Lung (tissue), 11 donors: ENCODE measurements at regions not wholly inside any gene's neighbourhood (a gene's known extent, or its start where the extent isn't known, plus 50 kb on each side); places are given as distances from the start of the nearest gene placed in this dataset.

Experiments used
- ATAC-seq: fragments of 200-7000 bp; cut with Tn5 transposase; one replicate; pipeline ENCODE4 v1.9.1; 2020; ENCODE audit warnings: moderate number of reproducible peaks; ENCODE audit not compliant: insufficient read depth, low FRiP score
- DNase-seq, 3 donors: peaks; one replicate each; pipeline ENCODE4 v3.0.0-alpha.2; 2013 to 2017
- H3K27ac ChIP-seq, 2 donors: one replicate each; pipeline ENCODE4 v1.5.1; 2013; ENCODE audit warnings: mild to moderate bottlenecking in 2 of 2, moderate library complexity in 2 of 2, control low read depth in 1 of 2, inconsistent platforms in 1 of 2, low read depth in 1 of 2, low read length in 1 of 2
- H3K27me3 ChIP-seq, 3 donors: one replicate each; pipeline ENCODE4 v1.5.1; 2013; ENCODE audit warnings: low read length in 2 of 3; ENCODE audit not compliant: control insufficient read depth in 3 of 3, insufficient read depth in 3 of 3
- H3K36me3 ChIP-seq, 4 donors: one replicate each; pipeline ENCODE4 v1.5.1; 2013; ENCODE audit warnings: low read length in 4 of 4, mild to moderate bottlenecking in 1 of 4, moderate library complexity in 1 of 4; ENCODE audit not compliant: control insufficient read depth in 4 of 4, insufficient read depth in 4 of 4
- H3K4me1 ChIP-seq, 5 donors: one replicate each; pipeline ENCODE4 v1.5.1; 2013; ENCODE audit warnings: low read length in 5 of 5, mild to moderate bottlenecking in 2 of 5, moderate library complexity in 1 of 5; ENCODE audit not compliant: control insufficient read depth in 5 of 5, insufficient read depth in 5 of 5
- H3K4me3 ChIP-seq: one replicate; pipeline ENCODE4 v1.5.1; 2013; ENCODE audit warnings: mild to moderate bottlenecking, control low read depth, moderate library complexity
- H3K9ac ChIP-seq, 2 donors: one replicate each; pipeline ENCODE4 v1.5.1; 2013; ENCODE audit warnings: low read length in 2 of 2, control low read depth in 1 of 2; ENCODE audit not compliant: insufficient read depth in 1 of 2
- H3K9me3 ChIP-seq, 4 donors: one replicate each; pipeline ENCODE4 v1.5.1; 2013; ENCODE audit warnings: low read length in 3 of 4, mild to moderate bottlenecking in 1 of 4, moderate library complexity in 1 of 4; ENCODE audit not compliant: control insufficient read depth in 4 of 4, insufficient read depth in 3 of 4
- CTCF ChIP-seq: IDR thresholded peaks from 2 replicates; pipeline ENCODE4 v1.5.1; 2012; ENCODE audit warnings: mild to moderate bottlenecking; ENCODE audit errors: control extremely low read depth, extremely low read depth
- WGBS, 2 donors: extraction: QIAGEN DNeasy Blood & Tissue Kit; methylation state at CpG; one replicate each; pipeline ENCODE4 v1.1.7; 2013; 5-methylcytosine and 5-hydroxymethylcytosine counted together
- donor health status: control.
- donor health status: control.
- donor health status: Bipolar disorder and iron deficiency.
- donor health status: healthy.
- donor health status: DM: yes; HTN: yes; CAD: no.

GRCh38 chr4:35943606-35944005 is 300.7 kb downstream of the ARAP2 start:
- ATAC-seq (no peak), DNase-seq (no peak)
- Histone ChIP-seq H3K27ac (no peak overlapping the region), H3K27me3 (no peaks in the 10 kb centered on the region), H3K9ac (no peak overlapping the region), H3K9me3 (no peaks in the 10 kb centered on the region), H3K4me3 (no peak overlapping the region), H3K4me1 (no peaks in the 10 kb centered on the region), H3K36me3 (no peaks in the 10 kb centered on the region)
- TF ChIP-seq CTCF: no peak

GRCh38 chr4:35948171-35948570 is 296.1 kb downstream of the ARAP2 start:
- DNase-seq (no peak), ATAC-seq (no peak)
- peaks cover 0 to 3% (median 2%) of the 10 kb centered on the region in 4 donors for H3K9me3 ChIP-seq
- no peak for TF ChIP-seq CTCF
- H3K4me3 ChIP-seq: no peak overlapping the region
- H3K27me3 ChIP-seq: no peaks in the 10 kb centered on the region
- WGBS, 2 donors: 95% methylated on average over 2 of the region's 2 CpGs
- no peak overlapping the region for H3K9ac ChIP-seq
- no peaks in the 10 kb centered on the region for H3K36me3 ChIP-seq
- H3K27ac ChIP-seq: no peak overlapping the region
- H3K4me1 ChIP-seq: no peaks in the 10 kb centered on the region

GRCh38 chr4:35950442-35950841 is 293.9 kb downstream of the ARAP2 start:
- WGBS, 2 donors: 95 to 100% methylated on average over 1 of the region's 1 CpG
- no peak for TF ChIP-seq CTCF
- Histone ChIP-seq H3K27me3 (no peaks in the 10 kb centered on the region), H3K4me1 (no peaks in the 10 kb centered on the region), H3K27ac (no peak overlapping the region), H3K9me3 (peaks cover 0 to 3% (median 2%) of the 10 kb centered on the region in 4 donors), H3K4me3 (no peak overlapping the region), H3K9ac (no peak overlapping the region), H3K36me3 (no peaks in the 10 kb centered on the region)
- no peak for ATAC-seq
- DNase-seq: no peak

- ATAC-seq: no peak
Measured at GRCh38 chr4:35952751-35953150, 291.6 kb downstream of the ARAP2 start.

More at GRCh38 chr4:35952751-35953150, 291.6 kb downstream of the ARAP2 start:
- WGBS, 2 donors: 81 to 95% methylated on average over 2 of the region's 2 CpGs
- no peak for DNase-seq
- H3K27ac ChIP-seq: no peak overlapping the region
- no peaks in the 10 kb centered on the region for H3K4me1 ChIP-seq
- H3K4me3 ChIP-seq: no peak overlapping the region
- no peak for TF ChIP-seq CTCF
- no peaks in the 10 kb centered on the region for H3K36me3 ChIP-seq
- peaks cover 0 to 5% (median 3%) of the 10 kb centered on the region in 4 donors for H3K9me3 ChIP-seq
- H3K27me3 ChIP-seq: no peaks in the 10 kb centered on the region
- no peak overlapping the region for H3K9ac ChIP-seq
